GM12873 (cell line): ENCODE measurements at regions not wholly inside any gene's neighbourhood (a gene's known extent, or its start where the extent isn't known, plus 50 kb on each side); places are given as distances from the start of the nearest gene placed in this dataset.

Experiments
- CTCF ChIP-seq: IDR thresholded peaks from 2 replicates; pipeline ENCODE4 v1.5.1; 2012; ENCODE audit warnings: low read depth, mild to moderate bottlenecking, moderate library complexity, low read length, control low read depth; ENCODE audit not compliant: insufficient read depth; ENCODE audit errors: missing control alignments

- TF ChIP-seq CTCF: no peak
Measured at GRCh38 chr9:74066605-74067004, 430.5 kb upstream of the RORB start.

GRCh38 chr9:74071502-74071901 is 425.6 kb upstream of the RORB start:
- TF ChIP-seq CTCF: no peak

GRCh38 chr9:74073897-74074296 is 423.2 kb upstream of the RORB start:
- no peak for TF ChIP-seq CTCF

- no peak for TF ChIP-seq CTCF
Measured at GRCh38 chr9:74078647-74079046, 418.5 kb upstream of the RORB start.

- no peak for TF ChIP-seq CTCF
Measured at GRCh38 chr9:74083681-74084433, 413.3 kb upstream of the RORB start.

GRCh38 chr9:74092491-74092834 is 404.7 kb upstream of the RORB start:
- no peak for TF ChIP-seq CTCF

GRCh38 chr9:74094766-74095165 is 402.4 kb upstream of the RORB start:
- TF ChIP-seq CTCF: no peak
